Upper lobe of left lung (tissue), 4 donors: ENCODE measurements at regions not wholly inside any gene's neighbourhood (a gene's known extent, or its start where the extent isn't known, plus 50 kb on each side); places are given as distances from the start of the nearest gene placed in this dataset.

ENCODE experiments used
- CTCF ChIP-seq, 6 experiments: fragments of 450-650 bp in 4 of 6; fragments of 200-600 bp in 2 of 6; sonication (generic) in 2 of 6; IDR thresholded peaks; one replicate each; pipeline ENCODE4 v1.5.1; 2016 to 2019; ENCODE audit warnings: antibody characterized with exemption in 6 of 6
- POLR2A ChIP-seq, 4 donors: fragments of 450-650 bp; IDR thresholded peaks; one replicate each; pipeline ENCODE4 v1.5.1; 2016 to 2017; ENCODE audit warnings: antibody characterized with exemption in 4 of 4, mild to moderate bottlenecking in 2 of 4
- POLR2AphosphoS5 ChIP-seq, 2 donors: sonication (generic); formaldehyde crosslinking; IDR thresholded peaks; one replicate each; pipeline ENCODE4 v1.5.1; 2017; ENCODE audit warnings: antibody characterized with exemption in 2 of 2

GRCh38 chr11:70720281-70720680 lies 322.0 kb downstream of the CTTN start:
- no peak for TF ChIP-seq CTCF (IDR thresholded peaks at IDR 0.05)
- no peak for TF ChIP-seq POLR2A (IDR thresholded peaks at IDR 0.05)
- no peak for TF ChIP-seq POLR2AphosphoS5 (IDR thresholded peaks at IDR 0.05)
